H1 (cell line): ENCODE measurements at regions not wholly inside any gene's neighbourhood (a gene's known extent, or its start where the extent isn't known, plus 50 kb on each side); places are given as distances from the start of the nearest gene placed in this dataset.

Experiments
- CTCF ChIA-PET: fragments of 300-600 bp; sonication (Branson Sonifier 250); formaldehyde crosslinking; loops from one replicate; lab custom pipeline; 2021; ENCODE audit not compliant: partially characterized antibody; lab: Charles Lee
- POLR2A ChIA-PET: fragments of 300-600 bp; sonication (Branson Sonifier 250); formaldehyde crosslinking; loops from one replicate; lab custom pipeline; 2021; ENCODE audit warnings: inconsistent platforms; ENCODE audit not compliant: partially characterized antibody; lab: Charles Lee
- DNase-seq, 2 experiments: peaks; one replicate each; pipeline versions ENCODE4 v3.0.0 to v3.0.0-alpha.2; 2010 to 2022; ENCODE audit warnings: low spot score in 2 of 2, low read depth in 1 of 2, mixed read lengths in 1 of 2
- FAIRE-seq: peaks from 2 replicates; lab custom pipeline; 2011; peaks lifted over from hg19 to GRCh38; lab: Jason Lieb, UNC
- H2AFZ ChIP-seq: 2 replicates; pipeline ENCODE4 v1.8.1; 2012; ENCODE audit warnings: low read length, inconsistent platforms
- H2AK5ac ChIP-seq: 2 replicates; pipeline ENCODE4 v1.6.1; 2013; ENCODE audit warnings: low read depth, low read length
- H2BK120ac ChIP-seq: replicated peaks from 2 replicates; pipeline ENCODE3; 2013; ENCODE audit warnings: low read depth, low read length, inconsistent platforms
- H2BK12ac ChIP-seq: 2 replicates; pipeline ENCODE4 v1.6.1; 2013; ENCODE audit warnings: low read depth, low read length
- H2BK15ac ChIP-seq: 2 replicates; pipeline ENCODE4 v1.6.1; 2013; ENCODE audit warnings: low read length
- H2BK20ac ChIP-seq: 2 replicates; pipeline ENCODE4 v1.6.1; 2013; ENCODE audit warnings: low read length
- H2BK5ac ChIP-seq: 2 replicates; pipeline ENCODE4 v1.6.1; 2013; ENCODE audit warnings: low read depth, low read length
- H3K14ac ChIP-seq: 2 replicates; pipeline ENCODE4 v1.6.1; 2013; ENCODE audit warnings: inconsistent platforms; ENCODE audit not compliant: insufficient read length
- H3K18ac ChIP-seq: 2 replicates; pipeline ENCODE4 v1.6.1; 2013; ENCODE audit warnings: low read length; ENCODE audit errors: extremely low read depth
- H3K23ac ChIP-seq: 2 replicates; pipeline ENCODE4 v1.6.1; 2013; ENCODE audit warnings: inconsistent platforms; ENCODE audit not compliant: insufficient read length
- H3K23me2 ChIP-seq: 2 replicates; pipeline ENCODE4 v1.6.1; 2013; ENCODE audit warnings: low read depth, low read length
- H3K27ac ChIP-seq: 2 replicates; pipeline ENCODE4 v1.6.1; 2011; ENCODE audit warnings: low read depth, low read length, inconsistent platforms
- H3K27me3 ChIP-seq, 4 experiments: replicated peaks in 1 of 4; 1 replicate in 1 of 4; 2 replicates in 3 of 4; pipeline versions ENCODE4 v1.6.1 to v1.8.1; 2011 to 2013; ENCODE audit warnings: low read length in 3 of 4, mild to moderate bottlenecking in 3 of 4, inconsistent platforms in 2 of 4, mixed read lengths in 2 of 4, moderate library complexity in 1 of 4; ENCODE audit not compliant: control insufficient read depth in 3 of 4, insufficient read depth in 3 of 4; ENCODE audit errors: extremely low read depth in 1 of 4
- H3K36me3 ChIP-seq, 4 experiments: 2 replicates each; pipeline versions ENCODE4 v1.6.1 to v1.8.1; 2011 to 2013; ENCODE audit warnings: mild to moderate bottlenecking in 4 of 4, low read length in 3 of 4, moderate library complexity in 2 of 4, control low read depth in 1 of 4, inconsistent platforms in 1 of 4; ENCODE audit not compliant: insufficient read depth in 4 of 4, control insufficient read depth in 2 of 4
- H3K4ac ChIP-seq: replicated peaks from 2 replicates; pipeline ENCODE3; 2013; ENCODE audit warnings: low read length, low read depth, mixed read lengths, inconsistent platforms; ENCODE audit not compliant: insufficient read length
- H3K4me1 ChIP-seq, 4 experiments: replicated peaks in 1 of 4; 1 replicate in 1 of 4; 2 replicates in 3 of 4; pipeline versions ENCODE4 v1.6.1 to v1.8.1; 2011 to 2013; ENCODE audit warnings: low read length in 3 of 4, inconsistent platforms in 2 of 4, mixed read lengths in 1 of 4; ENCODE audit not compliant: insufficient read depth in 4 of 4, control insufficient read depth in 3 of 4
- H3K4me2 ChIP-seq, 2 experiments: 2 replicates each; pipeline versions ENCODE4 v1.6.1 to v1.8.1; 2011 to 2013; ENCODE audit warnings: low read depth in 2 of 2, low read length in 2 of 2, control low read depth in 1 of 2, inconsistent platforms in 1 of 2, mild to moderate bottlenecking in 1 of 2; ENCODE audit not compliant: insufficient read depth in 1 of 2
- H3K4me3 ChIP-seq, 4 experiments: fragments of 200-600, 300-600 bp in 1 of 4; sonication (generic), shearing (Covaris generic), sonication (Bioruptor Twin) in 1 of 4; 2 replicates each; pipeline versions ENCODE4 v1.5.1 to v1.8.1; 2011 to 2016; ENCODE audit warnings: low read length in 4 of 4, low read depth in 3 of 4, control low read depth in 2 of 4, inconsistent platforms in 2 of 4, mild to moderate bottlenecking in 2 of 4, mixed read lengths in 1 of 4, moderate library complexity in 1 of 4; ENCODE audit not compliant: insufficient read depth in 2 of 4; ENCODE audit errors: extremely low read depth in 1 of 4
- H3K56ac ChIP-seq: replicated peaks from 2 replicates; pipeline ENCODE3; 2013; ENCODE audit warnings: low read depth, mild to moderate bottlenecking, mixed read lengths, low read length, inconsistent platforms; ENCODE audit not compliant: insufficient read length
- H3K79me1 ChIP-seq: 2 replicates; pipeline ENCODE4 v1.6.1; 2013; ENCODE audit warnings: low read depth, low read length, control low read depth
- H3K79me2 ChIP-seq, 2 experiments: 2 replicates each; pipeline versions ENCODE4 v1.6.1 to v1.8.1; 2012 to 2013; ENCODE audit warnings: low read length in 2 of 2, mild to moderate bottlenecking in 2 of 2, inconsistent platforms in 1 of 2; ENCODE audit not compliant: insufficient read depth in 2 of 2, control insufficient read depth in 1 of 2
- H3K9ac ChIP-seq, 4 experiments: replicated peaks in 1 of 4; 1 replicate in 1 of 4; 2 replicates in 3 of 4; pipeline versions ENCODE4 v1.6.1 to v1.8.1; 2011 to 2013; ENCODE audit warnings: low read depth in 3 of 4, low read length in 3 of 4, control low read depth in 2 of 4, mild to moderate bottlenecking in 2 of 4, moderate library complexity in 2 of 4, inconsistent platforms in 1 of 4; ENCODE audit errors: extremely low read depth in 1 of 4
- H3K9me3 ChIP-seq, 2 experiments: 2 replicates each; pipeline versions ENCODE4 v1.6.1 to v1.8.1; 2012 to 2013; ENCODE audit warnings: mild to moderate bottlenecking in 2 of 2, moderate library complexity in 2 of 2, control low read depth in 1 of 2, inconsistent platforms in 1 of 2, low read depth in 1 of 2, low read length in 1 of 2, mixed read lengths in 1 of 2; ENCODE audit not compliant: insufficient read depth in 2 of 2
- H4K20me1 ChIP-seq, 2 experiments: replicated peaks in 1 of 2; 2 replicates each; pipeline versions ENCODE3 to v1.8.1; 2011 to 2013; ENCODE audit warnings: inconsistent platforms in 2 of 2, low read length in 2 of 2, mild to moderate bottlenecking in 1 of 2; ENCODE audit not compliant: insufficient read depth in 2 of 2, control insufficient read depth in 1 of 2
- H4K5ac ChIP-seq: 2 replicates; pipeline ENCODE4 v1.6.1; 2013; ENCODE audit warnings: low read length, low read depth, mixed read lengths, inconsistent platforms; ENCODE audit not compliant: insufficient read length
- H4K8ac ChIP-seq: 2 replicates; pipeline ENCODE4 v1.8.0; 2013; ENCODE audit warnings: mild to moderate bottlenecking, moderate library complexity, low read length, inconsistent platforms; ENCODE audit not compliant: insufficient read depth; ENCODE audit errors: extremely low read depth
- H4K91ac ChIP-seq: replicated peaks from 2 replicates; pipeline ENCODE3; 2013; ENCODE audit warnings: low read length, mixed read lengths, inconsistent platforms; ENCODE audit not compliant: insufficient read length
- ATF2 ChIP-seq: IDR thresholded peaks from 2 replicates; pipeline ENCODE4 v1.6.1; 2012; ENCODE audit warnings: low read length, inconsistent platforms
- ATF3 ChIP-seq: IDR thresholded peaks from 2 replicates; pipeline ENCODE4 v1.6.1; 2011; ENCODE audit warnings: low read depth, mild to moderate bottlenecking, low read length; ENCODE audit not compliant: insufficient read depth
- CHD2 ChIP-seq: IDR thresholded peaks from 2 replicates; pipeline ENCODE4 v1.6.1; 2012; ENCODE audit warnings: low read length, improper control_type of control experiment
- CTBP2 ChIP-seq: IDR thresholded peaks from 2 replicates; pipeline ENCODE4 v1.7.0; 2011; ENCODE audit warnings: borderline replicate concordance, mild to moderate bottlenecking, moderate library complexity, mixed read lengths, low read length; ENCODE audit not compliant: insufficient read depth, insufficient read length
- POLR2AphosphoS5 ChIP-seq: IDR thresholded peaks from 2 replicates; pipeline ENCODE4 v1.6.1; 2011; ENCODE audit warnings: low read depth, low read length
- RAD21 ChIP-seq, 2 experiments: IDR thresholded peaks in 1 of 2; conservative IDR thresholded peaks in 1 of 2; 2 replicates each; pipeline ENCODE4 v1.6.1; 2011; ENCODE audit warnings: low read depth in 2 of 2, low read length in 2 of 2, improper control_type of control experiment in 1 of 2, inconsistent platforms in 1 of 2, mild to moderate bottlenecking in 1 of 2, moderate library complexity in 1 of 2
- RXRA ChIP-seq: IDR thresholded peaks from 2 replicates; pipeline ENCODE4 v1.6.1; 2011; ENCODE audit warnings: low read depth, mild to moderate bottlenecking, low read length, moderate library complexity; ENCODE audit not compliant: insufficient read depth
- SP4 ChIP-seq: IDR thresholded peaks from 2 replicates; pipeline ENCODE4 v1.6.1; 2012; ENCODE audit warnings: low read length, inconsistent platforms
- TEAD4 ChIP-seq: IDR thresholded peaks from 2 replicates; pipeline ENCODE4 v1.6.1; 2012; ENCODE audit warnings: low read depth, low read length, inconsistent platforms, mixed read lengths
- USF2 ChIP-seq: IDR thresholded peaks from 2 replicates; pipeline ENCODE4 v1.6.1; 2011; ENCODE audit warnings: low read length, improper control_type of control experiment
- WGBS, 2 experiments: shearing (Covaris generic) in 1 of 2; methylation state at CpG; one replicate each; pipeline versions ENCODE4 v1.1.6 to v1.1.7; 2013 to 2015; ENCODE audit warnings: low lambda C conversion rate in 2 of 2, mixed read lengths in 2 of 2, inconsistent platforms in 1 of 2, low coverage in 1 of 2, missing lambda C conversion rate in 1 of 2; ENCODE audit not compliant: insufficient replicate concordance in 2 of 2, insufficient coverage in 1 of 2, insufficient read length in 1 of 2; ENCODE audit errors: extremely low coverage in 1 of 2, missing lambda C conversion rate in 1 of 2; 5-methylcytosine and 5-hydroxymethylcytosine counted together

- ChIA-PET CTCF (no interaction called here), POLR2A (no interaction called here)
- no peak overlapping the region for H2BK5ac ChIP-seq
- H2AFZ ChIP-seq = no peak overlapping the region
- H3K79me1 ChIP-seq = no peaks in the 10 kb centered on the region
- H3K14ac ChIP-seq = no peak overlapping the region
- no peak overlapping the region for H2BK20ac ChIP-seq
- H3K27me3 ChIP-seq = no peaks in the 10 kb centered on the region
- FAIRE-seq (no peak), DNase-seq (no peak)
- 93% methylated on average over 3 of the region's 3 CpGs; no CpG with 5 or more reads in 1 of the 2 experiments for WGBS, 2 experiments
- no peak overlapping the region for H3K56ac ChIP-seq
- H3K79me2 ChIP-seq = no peaks in the 10 kb centered on the region
- H3K4me2 ChIP-seq = no peak overlapping the region
- H3K18ac ChIP-seq = no peak overlapping the region
- H3K9ac ChIP-seq = no peak overlapping the region
- H3K4ac ChIP-seq = no peak overlapping the region
- H4K20me1 ChIP-seq = no peaks in the 10 kb centered on the region
- no peaks in the 10 kb centered on the region; a peak in 3 of 7 replicates for H3K4me1 ChIP-seq
- H2BK120ac ChIP-seq = no peak overlapping the region
- H3K27ac ChIP-seq = no peak overlapping the region
- no peak overlapping the region for H2BK12ac ChIP-seq
- H4K5ac ChIP-seq = no peak overlapping the region
- no peaks in the 10 kb centered on the region for H3K23me2 ChIP-seq
- H4K91ac ChIP-seq = no peak overlapping the region
- H3K23ac ChIP-seq = no peak overlapping the region
- H2AK5ac ChIP-seq = no peak overlapping the region
- H3K36me3 ChIP-seq = no peaks in the 10 kb centered on the region
- H3K4me3 ChIP-seq = no peak overlapping the region
- H4K8ac ChIP-seq = no peak overlapping the region
- H3K9me3 ChIP-seq = no peaks in the 10 kb centered on the region
- H2BK15ac ChIP-seq = no peak overlapping the region
- no peak for TF ChIP-seq ATF3
- no peak for TF ChIP-seq RAD21 (IDR thresholded peaks at IDR 0.05 in 1 of 2, conservative IDR thresholded peaks at IDR 0.05 in 1 of 2; ENCODE audit: low read depth in 2 of 2, low read length in 2 of 2)
- no peak for TF ChIP-seq ATF2
- no peak for TF ChIP-seq CTBP2
- TF ChIP-seq TEAD4 = no peak
- no peak for TF ChIP-seq RXRA
- TF ChIP-seq USF2 = no peak
- no peak for TF ChIP-seq CHD2
- TF ChIP-seq SP4 = no peak
- no peak for TF ChIP-seq POLR2AphosphoS5
Measured at GRCh38 chr7:114851406-114852061, 70.4 kb upstream of the MDFIC start.
